CD1c-positive myeloid dendritic cell (primary cell): ENCODE measurements at regions not wholly inside any gene's neighbourhood (a gene's known extent, or its start where the extent isn't known, plus 50 kb on each side); places are given as distances from the start of the nearest gene placed in this dataset.

Experiments used
- DNase-seq: peaks from one replicate; pipeline ENCODE4 v3.0.0-alpha.2; 2016; ENCODE audit errors: extremely low spot score

- no peak for DNase-seq
These were observed 203.5 kb downstream of the PPP1R3A start for GRCh38 chr7:113715262-113715661.

- DNase-seq, result peak; percentile 70
These were observed 208.3 kb downstream of the PPP1R3A start for GRCh38 chr7:113710310-113711096.

GRCh38 chr7:113705439-113705838 is 213.4 kb downstream of the PPP1R3A start:
- DNase-seq, result no peak

GRCh38 chr7:113698556-113699220 is 220.1 kb downstream of the PPP1R3A start:
- no peak for DNase-seq

GRCh38 chr7:113694149-113694548 is 224.7 kb downstream of the PPP1R3A start:
- DNase-seq, result no peak

GRCh38 chr7:113684165-113684564 is 234.6 kb downstream of the PPP1R3A start:
- no peak for DNase-seq

- no peak for DNase-seq
These were observed 241.0 kb downstream of the PPP1R3A start for GRCh38 chr7:113677811-113678210.

- no peak for DNase-seq
These were observed 253.9 kb downstream of the PPP1R3A start for GRCh38 chr7:113664867-113665266.

- no peak for DNase-seq
These were observed 259.4 kb downstream of the PPP1R3A start for GRCh38 chr7:113659416-113659815.

GRCh38 chr7:113657603-113658002 is 261.2 kb downstream of the PPP1R3A start:
- DNase-seq, result no peak

- no peak for DNase-seq
These were observed 266.3 kb downstream of the PPP1R3A start for GRCh38 chr7:113652501-113652900.

- no peak for DNase-seq
These were observed 269.3 kb downstream of the PPP1R3A start for GRCh38 chr7:113649556-113649955.

- DNase-seq, result no peak
These were observed 279.6 kb downstream of the PPP1R3A start for GRCh38 chr7:113639221-113639620.

- no peak for DNase-seq
These were observed 281.9 kb downstream of the PPP1R3A start for GRCh38 chr7:113636727-113637421.

GRCh38 chr7:113635492-113635891 is 283.3 kb downstream of the PPP1R3A start:
- no peak for DNase-seq

- DNase-seq, result no peak
These were observed 285.7 kb downstream of the PPP1R3A start for GRCh38 chr7:113633073-113633472.

GRCh38 chr7:113628948-113629847 is 289.6 kb downstream of the PPP1R3A start:
- no peak for DNase-seq

GRCh38 chr7:113625494-113626102 is 293.2 kb downstream of the PPP1R3A start:
- DNase-seq, result no peak

- no peak for DNase-seq
These were observed 296.0 kb downstream of the PPP1R3A start for GRCh38 chr7:113622796-113623195.

GRCh38 chr7:113610572-113610971 is 308.2 kb downstream of the PPP1R3A start:
- no peak for DNase-seq

- DNase-seq, result no peak
These were observed 310.0 kb downstream of the PPP1R3A start for GRCh38 chr7:113608782-113609181.
